Upper lobe of left lung (tissue), 6 donors: ENCODE measurements at regions not wholly inside any gene's neighbourhood (a gene's known extent, or its start where the extent isn't known, plus 50 kb on each side); places are given as distances from the start of the nearest gene placed in this dataset.

Source experiments
- ATAC-seq, 2 donors: fragments of 200-7000 bp; cut with Tn5 transposase; one replicate each; pipeline ENCODE4 v1.9.1; 2022; ENCODE audit warnings: mild to moderate bottlenecking in 2 of 2, moderate library complexity in 2 of 2; ENCODE audit not compliant: low FRiP score in 2 of 2
- DNase-seq, 2 donors: peaks; one replicate each; pipeline ENCODE4 v3.0.0-alpha.2; 2019 to 2020
- H3K27ac ChIP-seq, 4 donors: fragments of 200-600 bp; sonication (generic); one replicate each; pipeline ENCODE4 v1.5.1; 2016 to 2019
- H3K27me3 ChIP-seq, 4 donors: fragments of 200-600 bp; sonication (generic); one replicate each; pipeline ENCODE4 v1.5.1; 2017 to 2019
- H3K36me3 ChIP-seq, 4 donors: fragments of 200-600 bp; sonication (generic); one replicate each; pipeline ENCODE4 v1.5.1; 2016 to 2019
- H3K4me1 ChIP-seq, 4 donors: fragments of 200-600 bp; sonication (generic); one replicate each; pipeline ENCODE4 v1.5.1; 2018 to 2019
- H3K4me3 ChIP-seq, 4 donors: fragments of 200-600 bp; sonication (generic); one replicate each; pipeline ENCODE4 v1.5.1; 2017 to 2019; ENCODE audit warnings: mild to moderate bottlenecking in 2 of 4, moderate library complexity in 1 of 4
- H3K9me3 ChIP-seq, 4 donors: fragments of 200-600 bp; sonication (generic); one replicate each; pipeline ENCODE4 v1.5.1; 2018 to 2019
- EP300 ChIP-seq, 4 donors: sonication (generic); formaldehyde crosslinking; IDR thresholded peaks; one replicate each; pipeline ENCODE4 v1.5.1; 2017; ENCODE audit warnings: antibody characterized with exemption in 4 of 4, control low read depth in 2 of 4
- POLR2A ChIP-seq, 4 donors: fragments of 450-650 bp; IDR thresholded peaks; one replicate each; pipeline ENCODE4 v1.5.1; 2016 to 2017; ENCODE audit warnings: antibody characterized with exemption in 4 of 4, mild to moderate bottlenecking in 2 of 4
- POLR2AphosphoS5 ChIP-seq, 2 donors: sonication (generic); formaldehyde crosslinking; IDR thresholded peaks; one replicate each; pipeline ENCODE4 v1.5.1; 2017; ENCODE audit warnings: antibody characterized with exemption in 2 of 2
- whole genome bisulfite sequencing, 2 donors: methylation state at CpG; one replicate each; pipeline ENCODE4 v1.1.5; 2017 to 2018; 5-methylcytosine and 5-hydroxymethylcytosine counted together
- TF ChIP-seq, protein P1 (sequence below), 6 experiments: fragments of 450-650 bp in 4 of 6; fragments of 200-600 bp in 2 of 6; sonication (generic) in 2 of 6; IDR thresholded peaks; one replicate each; pipeline ENCODE4 v1.5.1; 2016 to 2019; ENCODE audit warnings: antibody characterized with exemption in 6 of 6
- donor health status: DM: no; HTN: no; CAD: no; lungs with moderate emphysema.
- donor health status: DM: no; HTN: yes; CAD: no; lungs with severe emphysema.

DNA sequence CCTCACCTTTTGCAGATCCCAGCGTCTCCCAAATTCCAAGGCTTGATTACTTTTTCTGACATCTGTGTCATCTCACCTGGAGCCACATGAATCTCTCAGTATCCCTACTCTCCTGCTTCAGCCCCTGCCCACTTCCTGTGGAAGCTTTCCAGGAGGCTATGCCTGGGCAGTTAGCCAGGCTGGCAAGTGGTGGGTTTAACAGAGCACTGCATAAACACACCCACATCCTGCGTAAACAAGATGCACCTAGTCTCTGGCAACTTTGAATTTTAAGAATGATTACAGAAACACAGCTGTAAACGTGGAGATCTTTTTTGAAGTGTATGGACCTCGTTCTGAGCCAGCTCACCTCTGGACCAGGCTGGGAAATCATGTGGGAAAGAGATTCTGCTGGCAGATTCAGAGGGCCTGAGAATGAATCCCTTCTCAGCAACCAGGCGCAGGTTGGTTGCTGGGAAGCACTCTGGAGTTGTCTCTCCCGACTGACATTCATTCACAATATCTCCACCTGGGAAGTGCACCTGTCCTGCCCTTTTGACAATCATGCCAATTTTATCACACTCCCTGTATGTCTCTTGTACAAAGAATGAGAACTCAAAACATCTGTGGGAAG is 55.7 kb upstream of the FANCC start:
- 46 to 57% methylated on average over 6 of the region's 6 CpGs for WGBS, 2 donors
- no peaks in the 10 kb centered on the region for H3K27me3 ChIP-seq
- no peaks in the 10 kb centered on the region for H3K36me3 ChIP-seq
- no peaks in the 10 kb centered on the region for H3K9me3 ChIP-seq
- H3K4me1 ChIP-seq = no peaks in the 10 kb centered on the region
- ATAC-seq (no peak), DNase-seq (no peak)
- H3K4me3 ChIP-seq = no peak overlapping the region
- no peak overlapping the region for H3K27ac ChIP-seq
- TF ChIP-seq, protein P1, sequence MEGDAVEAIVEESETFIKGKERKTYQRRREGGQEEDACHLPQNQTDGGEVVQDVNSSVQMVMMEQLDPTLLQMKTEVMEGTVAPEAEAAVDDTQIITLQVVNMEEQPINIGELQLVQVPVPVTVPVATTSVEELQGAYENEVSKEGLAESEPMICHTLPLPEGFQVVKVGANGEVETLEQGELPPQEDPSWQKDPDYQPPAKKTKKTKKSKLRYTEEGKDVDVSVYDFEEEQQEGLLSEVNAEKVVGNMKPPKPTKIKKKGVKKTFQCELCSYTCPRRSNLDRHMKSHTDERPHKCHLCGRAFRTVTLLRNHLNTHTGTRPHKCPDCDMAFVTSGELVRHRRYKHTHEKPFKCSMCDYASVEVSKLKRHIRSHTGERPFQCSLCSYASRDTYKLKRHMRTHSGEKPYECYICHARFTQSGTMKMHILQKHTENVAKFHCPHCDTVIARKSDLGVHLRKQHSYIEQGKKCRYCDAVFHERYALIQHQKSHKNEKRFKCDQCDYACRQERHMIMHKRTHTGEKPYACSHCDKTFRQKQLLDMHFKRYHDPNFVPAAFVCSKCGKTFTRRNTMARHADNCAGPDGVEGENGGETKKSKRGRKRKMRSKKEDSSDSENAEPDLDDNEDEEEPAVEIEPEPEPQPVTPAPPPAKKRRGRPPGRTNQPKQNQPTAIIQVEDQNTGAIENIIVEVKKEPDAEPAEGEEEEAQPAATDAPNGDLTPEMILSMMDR (IDR thresholded peaks at IDR 0.05) = no peak
- TF ChIP-seq EP300 (IDR thresholded peaks at IDR 0.05) = no peak
- TF ChIP-seq POLR2AphosphoS5 (IDR thresholded peaks at IDR 0.05) = no peak
- TF ChIP-seq POLR2A (IDR thresholded peaks at IDR 0.05) = no peak

DNA sequence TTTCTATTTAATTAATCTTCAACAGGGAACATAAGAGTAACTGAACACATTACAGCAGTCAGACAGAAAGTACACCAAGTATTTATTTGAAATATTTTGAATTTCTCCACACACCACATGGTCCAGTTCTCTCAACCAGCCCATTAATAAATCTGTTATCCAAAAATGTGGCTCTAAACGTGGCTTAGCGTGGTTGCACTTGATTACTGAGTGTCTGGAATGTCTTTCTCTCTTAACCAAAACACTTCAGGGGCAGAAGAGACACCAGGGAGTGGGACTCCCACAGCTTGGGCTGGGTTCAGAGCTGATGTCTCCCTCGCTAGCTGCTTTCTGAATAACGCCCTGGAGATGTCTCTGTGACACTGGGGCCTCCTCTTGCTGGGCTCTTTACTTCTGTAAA is 52.6 kb upstream of the FANCC start:
- 65 to 74% methylated on average over 4 of the region's 4 CpGs for WGBS, 2 donors
- H3K27ac ChIP-seq = no peak overlapping the region
- H3K9me3 ChIP-seq = no peaks in the 10 kb centered on the region
- ATAC-seq = no peak
- no peaks in the 10 kb centered on the region for H3K27me3 ChIP-seq
- no peaks in the 10 kb centered on the region for H3K4me1 ChIP-seq
- no peak for DNase-seq
- H3K4me3 ChIP-seq = no peak overlapping the region
- TF ChIP-seq POLR2A (IDR thresholded peaks at IDR 0.05) = no peak
- TF ChIP-seq POLR2AphosphoS5 (IDR thresholded peaks at IDR 0.05) = no peak
- TF ChIP-seq, protein P1 (IDR thresholded peaks at IDR 0.05) = no peak
- no peak for TF ChIP-seq EP300 (IDR thresholded peaks at IDR 0.05)
- no peaks in the 10 kb centered on the region for H3K36me3 ChIP-seq

DNA sequence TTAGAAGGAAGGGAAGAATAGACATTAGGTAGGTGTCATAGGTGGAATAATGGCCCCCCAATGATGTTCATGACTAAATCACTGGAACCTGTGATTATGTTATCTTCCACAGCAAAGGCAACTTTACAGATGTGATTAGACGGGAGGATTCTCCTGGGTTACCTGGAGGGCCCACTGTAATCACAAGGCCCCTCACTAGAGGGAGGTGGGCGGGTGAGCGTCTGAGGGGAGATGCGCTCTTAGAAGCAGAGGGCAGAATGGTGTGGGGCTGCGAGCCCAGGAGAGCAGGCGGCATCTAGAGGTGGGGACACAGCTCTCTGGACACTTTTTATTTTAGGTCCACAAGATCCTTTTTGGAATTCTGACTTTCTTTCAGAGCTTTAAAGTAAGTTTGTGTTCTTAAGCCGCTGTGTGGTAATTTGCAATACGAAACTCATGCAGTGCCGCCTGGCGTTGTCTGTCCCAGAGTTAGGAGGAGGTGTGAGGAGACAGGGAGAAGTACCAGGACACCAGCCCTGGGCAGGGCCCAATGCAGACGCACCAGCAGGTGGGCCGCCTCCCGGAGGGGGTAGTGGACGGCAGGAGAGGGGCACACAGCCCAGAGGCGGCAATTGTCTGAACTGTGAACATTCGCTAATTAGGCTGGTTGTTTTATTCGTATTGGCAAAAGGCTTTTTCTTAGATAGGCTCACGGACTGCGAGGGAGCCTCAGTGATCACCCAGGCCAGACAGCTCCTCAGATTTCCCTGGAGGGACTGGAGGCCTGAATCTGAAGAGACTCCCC is 51.1 kb upstream of the FANCC start:
- Histone ChIP-seq H3K4me3 (no peak overlapping the region), H3K4me1 (no peaks in the 10 kb centered on the region), H3K9me3 (no peaks in the 10 kb centered on the region), H3K36me3 (no peaks in the 10 kb centered on the region), H3K27me3 (no peaks in the 10 kb centered on the region), H3K27ac (no peak overlapping the region)
- no peak for TF ChIP-seq POLR2A (IDR thresholded peaks at IDR 0.05)
- no peak for TF ChIP-seq POLR2AphosphoS5 (IDR thresholded peaks at IDR 0.05)
- no peak for TF ChIP-seq EP300 (IDR thresholded peaks at IDR 0.05)
- TF ChIP-seq, protein P1 (IDR thresholded peaks at IDR 0.05) = no peak
- no peak for ATAC-seq
- 92 to 94% methylated on average over 19 of the region's 19 CpGs for WGBS, 2 donors
- peak in 1 of 2 donors; percentile 24 for DNase-seq
